ENCODE measurements at regions not wholly inside any gene's neighbourhood (a gene's known extent, or its start where the extent isn't known, plus 50 kb on each side); places are given as distances from the start of the nearest gene placed in this dataset.

DNA sequence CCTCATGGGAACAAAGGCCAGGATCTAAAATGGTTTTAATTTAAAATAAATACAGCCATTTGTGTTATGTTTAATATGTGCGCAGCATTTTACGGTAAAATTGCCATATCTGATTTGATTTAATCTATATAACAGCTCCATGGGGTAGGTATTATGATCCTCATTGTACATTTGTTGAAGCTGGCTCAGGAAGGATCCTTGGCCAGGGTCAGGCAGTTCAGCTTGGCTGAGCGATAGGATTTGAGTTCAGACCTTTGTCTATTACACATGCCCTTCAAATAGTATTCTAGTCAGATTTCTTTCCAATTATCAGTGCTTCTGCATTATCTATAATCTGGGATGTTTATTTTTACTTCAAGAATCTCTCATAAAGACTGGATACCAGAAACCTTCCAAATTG lies 950.4 kb upstream of the EEF2KMT start:
- ChIA-PET CTCF (no interaction called here), POLR2A (no interaction called here)
- no peak for DNase-seq (ENCODE audit: extremely low spot score)
- TF ChIP-seq TARDBP (IDR thresholded peaks at IDR 0.05): no peak
- TF ChIP-seq CTBP1 (IDR thresholded peaks at IDR 0.05; ENCODE audit: borderline replicate concordance): no peak
- TF ChIP-seq FOXK2 (IDR thresholded peaks at IDR 0.05): no peak

DNA sequence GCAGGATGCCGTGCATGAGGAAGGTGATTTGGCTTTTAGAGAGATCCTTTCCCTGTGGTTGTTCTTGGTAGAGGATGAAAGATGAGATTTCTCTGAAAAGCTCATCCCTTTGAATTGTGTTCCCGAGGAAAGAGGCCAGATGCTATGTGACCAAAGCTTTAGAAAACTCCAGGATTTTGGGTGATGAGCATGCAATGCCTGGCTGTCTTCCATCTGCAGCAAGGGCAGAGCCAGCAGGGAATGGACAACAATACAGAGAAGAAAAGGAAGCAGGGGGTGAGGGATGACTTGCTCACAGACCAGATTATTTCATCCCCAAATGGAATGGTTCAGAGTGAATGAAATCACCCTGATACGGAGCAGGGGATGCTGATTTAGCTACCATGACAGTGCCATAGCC lies 949.7 kb upstream of the EEF2KMT start:
- ChIA-PET POLR2A (no interaction called here), CTCF (no interaction called here)
- TF ChIP-seq BHLHE40 (IDR thresholded peaks at IDR 0.05; ENCODE audit: borderline replicate concordance): no peak
- TF ChIP-seq FOXK2 (IDR thresholded peaks at IDR 0.05): no peak
- no peak for TF ChIP-seq SP1 (IDR thresholded peaks at IDR 0.05)
- TF ChIP-seq SUZ12 (IDR thresholded peaks at IDR 0.05): no peak
- TF ChIP-seq ELF4 (IDR thresholded peaks at IDR 0.05): no peak
- TF ChIP-seq FOXA1 (IDR thresholded peaks at IDR 0.05): no peak
- TF ChIP-seq ARNT (IDR thresholded peaks at IDR 0.05): no peak
- TF ChIP-seq HDGF (IDR thresholded peaks at IDR 0.05; ENCODE audit: borderline replicate concordance): no peak
- DNase-seq (ENCODE audit: extremely low spot score): no peak

- POLR2A ChIA-PET: no interaction called here
- no peak for DNase-seq (ENCODE audit: extremely low spot score)
- CTCF ChIA-PET: interaction anchor here (0.7 kb wide), 1 partner anchor 40 kb away, joined by 3 read pairs; no protein-coding TSS in a partner anchor
Measured at GRCh38 chr16:6038941-6039645, 941.5 kb upstream of the EEF2KMT start.

DNA sequence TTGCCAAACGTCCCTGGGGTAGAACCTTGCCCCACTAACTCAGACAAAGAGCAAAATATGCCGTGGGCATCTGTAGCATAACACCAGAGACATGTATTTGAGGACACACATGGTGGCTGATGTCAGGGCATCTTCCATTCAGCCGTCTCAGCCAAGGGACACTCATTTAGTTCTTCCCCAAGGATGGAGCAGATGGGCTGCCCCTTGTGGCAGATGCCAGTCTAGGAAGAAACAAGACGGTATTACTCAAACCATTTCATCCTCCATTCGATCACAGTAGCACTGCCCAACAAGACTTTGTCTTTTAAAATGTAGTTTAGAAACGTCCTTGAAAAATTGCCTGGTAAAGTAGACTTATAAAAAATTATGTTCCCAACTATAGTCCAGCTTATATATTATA lies 937.6 kb upstream of the EEF2KMT start:
- no peak for DNase-seq (ENCODE audit: extremely low spot score)
- POLR2A ChIA-PET: no interaction called here
- TF ChIP-seq CTBP1 (IDR thresholded peaks at IDR 0.05; ENCODE audit: borderline replicate concordance) (no peak), NFRKB (IDR thresholded peaks at IDR 0.05) (no peak), L3MBTL2 (conservative IDR thresholded peaks at IDR 0.05) (no peak), ELF4 (IDR thresholded peaks at IDR 0.05) (no peak), ZNF384 (IDR thresholded peaks at IDR 0.05) (no peak), ARNT (IDR thresholded peaks at IDR 0.05) (no peak), FOXK2 (IDR thresholded peaks at IDR 0.05) (no peak), FOXA1 (IDR thresholded peaks at IDR 0.05) (no peak), FOXM1 (IDR thresholded peaks at IDR 0.05; ENCODE audit: borderline replicate concordance) (no peak), HDGF (IDR thresholded peaks at IDR 0.05; ENCODE audit: borderline replicate concordance) (no peak), LEF1 (IDR thresholded peaks at IDR 0.05; ENCODE audit: borderline replicate concordance) (no peak), TARDBP (IDR thresholded peaks at IDR 0.05) (no peak), SP1 (IDR thresholded peaks at IDR 0.05) (no peak)
- TF ChIP-seq, protein P1, sequence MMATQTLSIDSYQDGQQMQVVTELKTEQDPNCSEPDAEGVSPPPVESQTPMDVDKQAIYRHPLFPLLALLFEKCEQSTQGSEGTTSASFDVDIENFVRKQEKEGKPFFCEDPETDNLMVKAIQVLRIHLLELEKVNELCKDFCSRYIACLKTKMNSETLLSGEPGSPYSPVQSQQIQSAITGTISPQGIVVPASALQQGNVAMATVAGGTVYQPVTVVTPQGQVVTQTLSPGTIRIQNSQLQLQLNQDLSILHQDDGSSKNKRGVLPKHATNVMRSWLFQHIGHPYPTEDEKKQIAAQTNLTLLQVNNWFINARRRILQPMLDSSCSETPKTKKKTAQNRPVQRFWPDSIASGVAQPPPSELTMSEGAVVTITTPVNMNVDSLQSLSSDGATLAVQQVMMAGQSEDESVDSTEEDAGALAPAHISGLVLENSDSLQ (IDR thresholded peaks at IDR 0.05): no peak
- CTCF ChIA-PET: no interaction called here

More at GRCh38 chr16:6038941-6039645, 941.5 kb upstream of the EEF2KMT start:
- TF ChIP-seq, protein P1 (IDR thresholded peaks at IDR 0.05): no peak
- TF ChIP-seq L3MBTL2 (conservative IDR thresholded peaks at IDR 0.05) (no peak), BHLHE40 (IDR thresholded peaks at IDR 0.05; ENCODE audit: borderline replicate concordance) (no peak), ZNF384 (IDR thresholded peaks at IDR 0.05) (no peak), TARDBP (IDR thresholded peaks at IDR 0.05) (no peak), NFRKB (IDR thresholded peaks at IDR 0.05) (no peak), FOXM1 (IDR thresholded peaks at IDR 0.05; ENCODE audit: borderline replicate concordance) (no peak), LEF1 (IDR thresholded peaks at IDR 0.05; ENCODE audit: borderline replicate concordance) (no peak), SUZ12 (IDR thresholded peaks at IDR 0.05) (no peak), HDGF (IDR thresholded peaks at IDR 0.05; ENCODE audit: borderline replicate concordance) (no peak), CTBP1 (IDR thresholded peaks at IDR 0.05; ENCODE audit: borderline replicate concordance) (no peak), ARNT (IDR thresholded peaks at IDR 0.05) (no peak)

GRCh38 chr16:6034511-6034910 lies 936.9 kb upstream of the EEF2KMT start:
- DNase-seq (ENCODE audit: extremely low spot score): no peak
- ChIA-PET CTCF (no interaction called here), POLR2A (no interaction called here)
- TF ChIP-seq SUZ12 (IDR thresholded peaks at IDR 0.05) (no peak), HDGF (IDR thresholded peaks at IDR 0.05; ENCODE audit: borderline replicate concordance) (no peak), FOXA1 (IDR thresholded peaks at IDR 0.05) (no peak), ARNT (IDR thresholded peaks at IDR 0.05) (no peak)

DNA sequence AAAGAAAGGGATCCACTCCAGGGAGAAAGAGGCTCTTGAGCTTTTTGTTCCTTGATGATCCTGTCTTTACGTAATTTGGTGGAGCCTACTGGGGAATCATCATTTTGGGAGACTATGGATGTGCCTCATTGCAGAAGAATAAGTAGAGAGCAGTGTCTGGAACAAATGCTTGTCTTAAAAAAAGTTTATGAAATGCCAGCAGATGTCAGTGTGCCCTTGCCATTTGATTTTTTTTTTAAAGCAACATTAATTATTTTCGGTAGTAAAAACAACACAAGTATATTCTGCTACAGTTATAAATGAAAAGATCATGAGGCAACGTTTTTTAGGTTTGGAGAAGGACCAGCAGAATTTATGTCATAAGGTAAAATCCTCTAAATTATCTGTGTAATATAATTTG lies 934.8 kb upstream of the EEF2KMT start:
- DNase-seq (ENCODE audit: extremely low spot score): no peak
- ChIA-PET POLR2A (no interaction called here), CTCF (no interaction called here)
- TF ChIP-seq HDGF (IDR thresholded peaks at IDR 0.05; ENCODE audit: borderline replicate concordance): no peak
- TF ChIP-seq FOXA1 (IDR thresholded peaks at IDR 0.05): no peak
- TF ChIP-seq CTBP1 (IDR thresholded peaks at IDR 0.05; ENCODE audit: borderline replicate concordance): no peak
- no peak for TF ChIP-seq L3MBTL2 (conservative IDR thresholded peaks at IDR 0.05)
- TF ChIP-seq ARNT (IDR thresholded peaks at IDR 0.05): no peak
- TF ChIP-seq SUZ12 (IDR thresholded peaks at IDR 0.05): no peak
- TF ChIP-seq BHLHE40 (IDR thresholded peaks at IDR 0.05; ENCODE audit: borderline replicate concordance): no peak
- no peak for TF ChIP-seq NFRKB (IDR thresholded peaks at IDR 0.05)
- no peak for TF ChIP-seq FOXK2 (IDR thresholded peaks at IDR 0.05)
- TF ChIP-seq, protein P1 (IDR thresholded peaks at IDR 0.05): no peak
- no peak for TF ChIP-seq ELF4 (IDR thresholded peaks at IDR 0.05)
- TF ChIP-seq SP1 (IDR thresholded peaks at IDR 0.05): no peak
- no peak for TF ChIP-seq TARDBP (IDR thresholded peaks at IDR 0.05)

DNA sequence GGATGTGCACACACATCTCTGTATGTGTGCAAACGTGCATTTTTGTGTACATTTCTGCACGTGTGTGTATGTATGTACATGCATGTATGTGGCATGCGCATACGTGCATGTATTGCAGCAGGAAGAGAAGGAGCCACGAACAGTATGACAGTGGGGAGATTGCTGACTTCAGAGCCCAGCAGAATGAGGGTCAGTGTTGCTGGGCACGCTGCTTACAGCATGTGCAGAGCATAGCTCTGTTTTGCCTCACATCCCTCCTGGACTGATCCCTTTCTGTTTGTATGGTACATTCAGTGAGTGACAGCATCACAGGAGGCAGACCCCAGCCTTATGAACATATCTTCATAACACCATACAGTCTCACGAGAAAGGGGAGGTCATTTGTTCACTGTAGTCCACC lies 934.0 kb upstream of the EEF2KMT start:
- ChIA-PET POLR2A (no interaction called here), CTCF (no interaction called here)
- no peak for DNase-seq (ENCODE audit: extremely low spot score)
- TF ChIP-seq FOXK2 (IDR thresholded peaks at IDR 0.05) (no peak), LEF1 (IDR thresholded peaks at IDR 0.05; ENCODE audit: borderline replicate concordance) (no peak), BHLHE40 (IDR thresholded peaks at IDR 0.05; ENCODE audit: borderline replicate concordance) (no peak), TARDBP (IDR thresholded peaks at IDR 0.05) (no peak), CTBP1 (IDR thresholded peaks at IDR 0.05; ENCODE audit: borderline replicate concordance) (no peak), SUZ12 (IDR thresholded peaks at IDR 0.05) (no peak), FOXM1 (IDR thresholded peaks at IDR 0.05; ENCODE audit: borderline replicate concordance) (no peak), ZNF384 (IDR thresholded peaks at IDR 0.05) (no peak), ARNT (IDR thresholded peaks at IDR 0.05) (no peak), ELF4 (IDR thresholded peaks at IDR 0.05) (no peak), SP1 (IDR thresholded peaks at IDR 0.05) (no peak), HDGF (IDR thresholded peaks at IDR 0.05; ENCODE audit: borderline replicate concordance) (no peak), L3MBTL2 (conservative IDR thresholded peaks at IDR 0.05) (no peak), NFRKB (IDR thresholded peaks at IDR 0.05) (no peak)
- TF ChIP-seq, protein P1 (IDR thresholded peaks at IDR 0.05): no peak
